Bronchial epithelial cell (primary cell): ENCODE measurements at regions not wholly inside any gene's neighbourhood (a gene's known extent, or its start where the extent isn't known, plus 50 kb on each side); places are given as distances from the start of the nearest gene placed in this dataset.
A peak's percentile ranks its signal among the peaks of the same experiment; 100 is the strongest.

Experiments used
- DNase-seq: peaks from one replicate; pipeline ENCODE4 v3.0.0-alpha.2; 2010; ENCODE audit warnings: low read depth
- FAIRE-seq: peaks from 2 replicates; lab custom pipeline; 2011; peaks lifted over from hg19 to GRCh38; lab: Jason Lieb, UNC
- H3K27me3 ChIP-seq: 2 replicates; pipeline ENCODE4 v1.5.1; 2011; ENCODE audit warnings: low read length; ENCODE audit not compliant: control insufficient read depth, insufficient read depth
- H3K36me3 ChIP-seq: 2 replicates; pipeline ENCODE4 v1.5.1; 2011; ENCODE audit warnings: low read length; ENCODE audit not compliant: control insufficient read depth, insufficient read depth
- H3K4me3 ChIP-seq: 2 replicates; pipeline ENCODE4 v1.5.1; 2011; ENCODE audit warnings: mild to moderate bottlenecking, low read depth, low read length, control low read depth
- CTCF ChIP-seq: IDR thresholded peaks from 2 replicates; pipeline ENCODE4 v1.5.1; 2011; ENCODE audit warnings: mild to moderate bottlenecking, moderate library complexity, low read length, control low read depth, inconsistent platforms; ENCODE audit not compliant: insufficient read depth, severe bottlenecking

GRCh38 chr3:126259411-126260391 lies 79.3 kb upstream of the ALDH1L1 start:
- FAIRE-seq (no peak), DNase-seq (peak; percentile 25)
- no peaks in the 10 kb centered on the region for H3K36me3 ChIP-seq
- peak; percentile 75 for TF ChIP-seq CTCF
- H3K4me3 ChIP-seq: peak overlapping the region; percentile 8
- no peaks in the 10 kb centered on the region for H3K27me3 ChIP-seq

GRCh38 chr3:126258670-126259069 lies 78.3 kb upstream of the ALDH1L1 start:
- Histone ChIP-seq H3K27me3 (no peaks in the 10 kb centered on the region), H3K36me3 (no peaks in the 10 kb centered on the region), H3K4me3 (no peak overlapping the region)
- no peak for TF ChIP-seq CTCF
- DNase-seq (no peak), FAIRE-seq (no peak)

DNA sequence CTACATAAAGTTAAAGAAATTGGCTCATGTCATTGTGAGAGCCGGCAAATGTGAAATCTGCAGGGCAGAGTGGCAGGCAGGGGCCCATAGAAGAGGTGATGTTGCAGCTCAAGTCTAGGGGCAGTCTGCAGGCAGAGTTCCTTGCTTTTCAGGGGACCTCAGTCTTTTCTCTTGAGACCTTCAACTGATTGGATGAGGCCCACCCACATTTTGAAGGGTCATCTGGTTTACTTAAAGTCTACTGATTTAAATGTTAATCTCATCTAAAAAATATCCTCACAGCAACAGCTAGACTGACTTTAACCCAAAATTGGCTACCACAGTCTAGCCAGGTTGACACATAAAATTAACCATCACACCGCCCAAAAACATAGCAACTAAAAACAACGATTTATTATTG lies 77.6 kb upstream of the ALDH1L1 start:
- FAIRE-seq: no peak
- Histone ChIP-seq H3K36me3 (no peaks in the 10 kb centered on the region), H3K27me3 (no peaks in the 10 kb centered on the region), H3K4me3 (no peak overlapping the region)
- no peak for DNase-seq
- TF ChIP-seq CTCF: no peak

DNA sequence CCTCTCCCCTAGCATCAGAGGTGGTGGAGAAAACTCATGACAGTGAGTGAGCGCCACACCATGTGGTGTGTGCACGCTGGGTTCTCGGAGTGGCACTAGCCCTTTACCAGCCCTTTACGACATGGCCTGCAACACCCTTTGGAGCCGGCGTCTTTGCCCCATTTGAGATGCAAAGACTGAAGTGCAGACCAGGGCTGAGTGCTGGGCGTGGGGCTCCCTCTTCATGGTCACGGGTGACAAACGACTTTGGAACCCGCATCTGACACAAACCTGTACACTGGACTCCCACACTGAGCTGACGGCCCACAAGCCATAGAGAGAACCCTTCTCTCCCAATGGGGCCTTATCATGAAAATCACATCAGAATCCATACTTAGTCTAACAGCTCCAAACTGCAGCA lies 76.8 kb upstream of the ALDH1L1 start:
- no peak for TF ChIP-seq CTCF
- H3K36me3 ChIP-seq: no peaks in the 10 kb centered on the region
- no peak overlapping the region for H3K4me3 ChIP-seq
- FAIRE-seq (no peak), DNase-seq (no peak)
- H3K27me3 ChIP-seq: no peaks in the 10 kb centered on the region

GRCh38 chr3:126256251-126256650 lies 75.9 kb upstream of the ALDH1L1 start:
- Histone ChIP-seq H3K27me3 (no peaks in the 10 kb centered on the region), H3K4me3 (no peak overlapping the region), H3K36me3 (no peaks in the 10 kb centered on the region)
- TF ChIP-seq CTCF: no peak
- no peak for FAIRE-seq
- DNase-seq: peak; percentile 16

DNA sequence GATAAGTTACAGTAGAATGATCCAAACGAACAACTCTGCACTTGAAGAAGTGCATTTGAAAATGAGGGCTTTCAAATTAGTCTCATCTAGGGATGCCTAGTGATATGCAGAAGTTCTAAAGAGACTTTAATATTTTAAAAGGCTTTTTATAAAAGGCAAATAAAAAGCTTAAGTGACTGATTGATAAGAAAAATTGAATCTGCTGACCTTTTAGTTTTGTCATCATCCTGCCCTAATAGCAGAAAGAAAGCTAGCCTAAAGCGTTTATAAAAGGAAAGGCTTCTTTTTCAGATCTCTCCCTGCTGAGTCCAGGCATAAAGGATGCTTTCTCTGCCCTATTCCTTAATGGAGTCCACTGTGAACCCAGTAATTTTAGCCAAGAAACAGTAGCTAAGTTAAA lies 72.7 kb upstream of the ALDH1L1 start:
- no peaks in the 10 kb centered on the region for H3K27me3 ChIP-seq
- no peak for TF ChIP-seq CTCF
- no peak overlapping the region for H3K4me3 ChIP-seq
- H3K36me3 ChIP-seq: no peaks in the 10 kb centered on the region
- DNase-seq (no peak), FAIRE-seq (no peak)
